ENCODE measurements at regions not wholly inside any gene's neighbourhood (a gene's known extent, or its start where the extent isn't known, plus 50 kb on each side); places are given as distances from the start of the nearest gene placed in this dataset.

GRCh38 chr9:108014353-108014752 lies 524.8 kb upstream of the KLF4 start:
- TF ChIP-seq MAX (IDR thresholded peaks at IDR 0.05; ENCODE audit: insufficient read depth, insufficient read length) (no peak), CTCF (IDR thresholded peaks at IDR 0.05; ENCODE audit: extremely low read depth in 1 of 2, insufficient read depth in 1 of 2, low read depth in 1 of 2, low read length in 2 of 2) (no peak)
- Histone ChIP-seq H2AFZ (ENCODE audit: low read depth, low read length) (no peak overlapping the region), H3K9me3 (replicated peaks; ENCODE audit: control insufficient read depth, insufficient read depth, low read length) (no peaks in the 10 kb centered on the region), H3K9me1 (replicated peaks; ENCODE audit: control insufficient read depth, extremely low read depth, insufficient read depth, low read length) (no peaks in the 10 kb centered on the region), H3K36me3 (ENCODE audit: control insufficient read depth in 2 of 2, extremely low read depth in 1 of 2, insufficient read depth in 2 of 2, low read length in 2 of 2) (no peaks in the 10 kb centered on the region), H3K9ac (replicated peaks; ENCODE audit: extremely low read depth, insufficient read depth, low read length) (no peak overlapping the region), H3K4me1 (ENCODE audit: control insufficient read depth, extremely low read depth, insufficient read depth, low read length) (no peaks in the 10 kb centered on the region), H4K20me1 (replicated peaks; ENCODE audit: control insufficient read depth, extremely low read depth, insufficient read depth, low read length) (no peaks in the 10 kb centered on the region), H3K4me2 (ENCODE audit: insufficient read depth, low read length) (no peak overlapping the region), H3K4me3 (replicated peaks in 1 of 3; ENCODE audit: insufficient read depth in 1 of 3, low read depth in 1 of 3, low read length in 3 of 3) (no peak overlapping the region), H3K79me2 (ENCODE audit: control insufficient read depth, insufficient read depth, low read length) (no peaks in the 10 kb centered on the region), H3K27ac (ENCODE audit: insufficient read depth, low read depth, low read length) (no peak overlapping the region), H3K27me3 (ENCODE audit: control insufficient read depth in 2 of 2, insufficient read depth in 2 of 2, low read length in 2 of 2) (no peaks in the 10 kb centered on the region)
- FAIRE-seq (no peak), DNase-seq (ENCODE audit: low read depth, low spot score) (no peak)
- intact Hi-C loops (cut with micrococcal nuclease) (no loop called here), dilution Hi-C loops (cut with MboI; ENCODE audit: extremely low pct_ligation_motif_present, low sequenced_read_pairs) (no loop called here)
- ChIA-PET CTCF (interaction anchor here (1.2 kb wide), 1 partner anchor 10 kb away, joined by 3 read pairs; no protein-coding TSS in a partner anchor), POLR2A (no interaction called here)
- no TSS peak for BruUV-seq (replicated peaks)

- no peak overlapping the region for H3K27ac ChIP-seq (ENCODE audit: insufficient read depth, low read depth, low read length)
- H3K9ac ChIP-seq (replicated peaks; ENCODE audit: extremely low read depth, insufficient read depth, low read length): no peak overlapping the region
- H3K36me3 ChIP-seq (ENCODE audit: control insufficient read depth in 2 of 2, extremely low read depth in 1 of 2, insufficient read depth in 2 of 2, low read length in 2 of 2): no peaks in the 10 kb centered on the region
- ChIA-PET POLR2A (no interaction called here), CTCF (interaction anchor here (0.9 to 1.2 kb wide), 3 partner anchors 9 to 13 kb away, joined by 3 read pairs; no protein-coding TSS in a partner anchor)
- no peaks in the 10 kb centered on the region for H3K79me2 ChIP-seq (ENCODE audit: control insufficient read depth, insufficient read depth, low read length)
- no peaks in the 10 kb centered on the region for H4K20me1 ChIP-seq (replicated peaks; ENCODE audit: control insufficient read depth, extremely low read depth, insufficient read depth, low read length)
- no peak overlapping the region for H2AFZ ChIP-seq (ENCODE audit: low read depth, low read length)
- TF ChIP-seq GATA2 (IDR thresholded peaks at IDR 0.05; ENCODE audit: insufficient read depth, insufficient read length, low read depth, low read length): no peak
- TF ChIP-seq POLR2AphosphoS5 (IDR thresholded peaks at IDR 0.05; ENCODE audit: insufficient read depth, low read depth, low read length): no peak
- TF ChIP-seq POLR2A (IDR thresholded peaks at IDR 0.05; ENCODE audit: low read depth, low read length): no peak
- no peak for TF ChIP-seq CTCF (IDR thresholded peaks at IDR 0.05; ENCODE audit: extremely low read depth in 1 of 2, insufficient read depth in 1 of 2, low read depth in 1 of 2, low read length in 2 of 2)
- DNase-seq (ENCODE audit: low read depth, low spot score) (no peak), FAIRE-seq (no peak)
- H3K9me1 ChIP-seq (replicated peaks; ENCODE audit: control insufficient read depth, extremely low read depth, insufficient read depth, low read length): no peaks in the 10 kb centered on the region
- intact Hi-C loops (cut with micrococcal nuclease) (no loop called here), dilution Hi-C loops (cut with MboI; ENCODE audit: extremely low pct_ligation_motif_present, low sequenced_read_pairs) (no loop called here)
- no peaks in the 10 kb centered on the region for H3K27me3 ChIP-seq (ENCODE audit: control insufficient read depth in 2 of 2, insufficient read depth in 2 of 2, low read length in 2 of 2)
- H3K4me2 ChIP-seq (ENCODE audit: insufficient read depth, low read length): no peak overlapping the region
- no TSS peak for BruUV-seq (replicated peaks)
- no peak overlapping the region for H3K4me3 ChIP-seq (replicated peaks in 1 of 3; ENCODE audit: insufficient read depth in 1 of 3, low read depth in 1 of 3, low read length in 3 of 3)
- no peaks in the 10 kb centered on the region for H3K4me1 ChIP-seq (ENCODE audit: control insufficient read depth, extremely low read depth, insufficient read depth, low read length)
- no peaks in the 10 kb centered on the region for H3K9me3 ChIP-seq (replicated peaks; ENCODE audit: control insufficient read depth, insufficient read depth, low read length)
These were observed 523.5 kb upstream of the KLF4 start for GRCh38 chr9:108012886-108013665.

All from endothelial cell of umbilical vein (primary cell).